ENCODE measurements at regions not wholly inside any gene's neighbourhood (a gene's known extent, or its start where the extent isn't known, plus 50 kb on each side); places are given as distances from the start of the nearest gene placed in this dataset.
"Not testable (repeated sequence)": the region's sequence is repeated elsewhere in the genome, so short reads cannot be mapped to it uniquely, and the experiment has no call there.

DNA sequence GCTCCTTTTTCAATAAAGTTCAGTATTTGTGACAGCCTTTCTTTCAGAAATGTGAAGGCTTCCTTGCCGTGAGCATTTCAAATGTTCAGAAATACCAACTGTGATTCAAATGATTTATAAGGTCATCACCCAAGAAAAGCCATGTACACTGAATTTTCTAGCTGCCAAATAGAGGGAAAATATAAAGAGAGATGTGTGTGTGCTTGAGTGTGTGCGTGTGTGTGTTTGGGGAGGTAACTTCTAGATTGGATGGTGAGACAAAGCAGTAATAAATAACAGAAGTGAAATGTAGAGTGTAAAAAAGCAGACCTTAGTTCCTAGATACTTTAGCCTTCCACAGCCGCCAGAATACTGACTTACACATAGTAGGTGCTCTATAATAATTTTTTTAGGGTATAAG lies 577.4 kb downstream of the TBL1XR1 start:
- no peak for DNase-seq

DNA sequence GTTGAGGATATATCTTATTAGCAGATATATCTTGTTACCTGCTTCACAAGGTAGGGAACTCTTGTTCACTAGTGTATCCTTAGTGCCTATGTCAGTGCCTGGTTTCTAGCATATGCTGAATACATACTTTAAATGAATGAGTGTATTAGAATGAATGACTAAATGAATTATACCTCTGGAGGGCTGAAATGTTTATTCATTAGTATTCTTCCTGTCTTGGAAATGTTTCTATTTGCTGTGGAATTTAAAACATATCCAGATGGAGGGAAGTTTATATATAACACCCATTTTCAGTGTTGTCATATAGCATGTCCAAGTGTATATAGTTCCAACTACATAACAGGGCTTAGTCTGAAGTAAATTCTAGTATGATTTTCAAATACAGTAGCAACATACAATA lies 581.5 kb downstream of the TBL1XR1 start:
- no peak for DNase-seq

DNA sequence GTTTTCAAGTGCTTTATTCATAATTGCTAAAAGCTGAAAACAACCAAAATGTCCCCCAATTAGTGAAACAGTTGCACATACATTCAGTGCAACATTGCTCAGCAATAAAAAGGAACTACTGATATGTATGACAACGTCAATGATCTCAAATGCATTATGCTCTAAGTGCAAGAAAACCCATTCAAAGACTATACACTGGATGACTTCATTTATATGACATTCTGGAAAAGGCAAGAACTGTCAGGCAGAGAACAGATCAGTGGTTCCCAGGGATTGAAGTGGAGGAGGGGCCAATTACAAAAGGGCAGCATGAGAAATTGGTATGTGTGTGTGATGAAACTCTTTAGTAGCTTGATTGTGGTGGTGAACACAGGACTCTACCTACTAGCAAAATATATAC lies 585.6 kb downstream of the TBL1XR1 start:
- DNase-seq = no peak

DNA sequence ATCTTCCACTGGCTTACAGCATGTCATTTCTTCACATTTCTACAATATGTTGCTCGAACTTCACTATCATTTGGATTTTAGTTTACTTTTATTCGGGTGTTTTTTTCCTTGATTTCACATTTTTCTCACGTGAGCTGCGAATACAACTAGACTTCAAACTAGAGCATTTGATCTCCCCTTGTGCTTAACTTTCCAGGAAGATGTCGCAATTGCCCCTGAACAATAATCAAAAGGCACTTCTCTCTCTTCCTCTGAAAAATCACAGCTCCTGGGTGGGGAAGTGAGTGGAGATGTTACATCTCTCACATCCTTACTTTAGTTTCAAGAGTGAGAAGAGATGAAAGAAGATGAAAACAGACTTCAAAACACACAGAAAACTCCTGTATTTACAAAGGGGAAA lies 587.9 kb downstream of the TBL1XR1 start:
- DNase-seq = no peak

DNA sequence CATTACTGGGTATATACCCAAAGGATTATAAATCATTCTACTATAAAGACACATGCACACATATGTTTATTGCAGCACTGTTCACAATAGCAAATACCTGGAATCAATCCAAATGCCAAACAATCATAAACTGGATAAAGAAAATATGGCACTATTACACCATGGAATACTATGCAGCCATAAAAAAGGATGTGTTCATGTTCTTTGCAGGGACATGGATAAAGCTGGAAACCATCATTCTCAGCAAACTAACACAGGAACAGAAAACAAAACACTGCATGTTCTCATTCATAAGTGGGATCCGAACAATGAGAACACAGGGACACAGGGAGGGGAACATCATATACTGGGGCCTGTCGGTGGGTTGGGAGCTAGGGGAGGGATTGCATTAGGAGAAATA lies 591.7 kb downstream of the TBL1XR1 start:
- DNase-seq = not testable (repeated sequence)

DNA sequence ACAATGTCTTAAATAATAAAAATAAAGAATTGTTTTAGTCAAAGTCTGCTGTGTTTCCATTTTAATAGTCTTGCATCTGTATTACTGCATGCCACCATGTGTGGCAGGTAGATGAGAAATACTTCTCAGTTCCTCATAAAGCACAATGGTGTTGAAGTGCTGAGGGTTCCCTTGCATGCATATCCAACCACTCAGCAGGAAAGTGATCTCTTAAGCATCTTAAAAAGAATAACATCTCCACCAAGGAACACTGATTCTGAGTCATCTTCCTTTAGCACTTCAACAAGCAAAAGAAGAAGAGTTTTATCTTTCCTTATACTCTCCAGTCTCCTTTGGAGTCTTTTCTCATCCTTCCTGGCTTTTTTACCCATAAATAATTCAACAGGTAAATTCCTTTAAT lies 602.0 kb downstream of the TBL1XR1 start:
- no peak for DNase-seq

DNA sequence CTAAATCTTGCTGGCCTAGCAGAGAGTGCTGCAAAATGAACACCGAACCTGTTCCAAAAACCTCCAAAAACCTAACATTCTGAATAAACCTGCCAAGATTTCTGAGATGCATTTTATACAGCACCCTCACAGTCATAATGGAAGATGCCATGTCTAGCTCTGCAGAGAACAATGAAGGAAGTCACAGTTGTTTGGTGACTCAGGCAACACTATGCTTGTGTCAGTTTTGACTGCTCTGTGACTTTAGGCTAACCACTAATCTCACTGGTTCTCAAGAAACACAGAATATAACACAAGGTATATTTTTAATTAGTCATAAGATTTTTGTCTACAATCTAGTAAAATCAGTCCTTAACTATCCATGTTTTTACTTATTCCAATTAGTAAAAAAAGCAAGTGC lies 606.6 kb downstream of the TBL1XR1 start:
- DNase-seq = no peak

DNA sequence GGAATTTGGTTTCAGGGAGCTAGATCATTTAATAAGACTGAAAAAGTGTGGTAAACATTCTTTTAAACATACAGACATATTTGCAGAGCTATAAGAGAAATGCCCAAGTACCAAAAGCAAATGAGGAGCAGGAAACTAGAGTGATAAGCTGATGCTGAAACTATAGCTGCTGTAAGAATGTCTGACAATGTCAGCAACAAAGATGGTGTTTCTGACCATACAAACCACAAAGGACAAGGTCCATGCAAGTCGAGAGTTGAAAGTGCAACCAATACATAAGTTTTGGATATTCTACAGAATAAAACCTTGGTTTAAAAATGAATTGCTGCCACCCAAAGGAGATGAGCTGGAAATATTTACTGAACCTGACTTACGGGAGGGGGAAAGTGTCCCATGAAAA lies 610.2 kb downstream of the TBL1XR1 start:
- no peak for DNase-seq

DNA sequence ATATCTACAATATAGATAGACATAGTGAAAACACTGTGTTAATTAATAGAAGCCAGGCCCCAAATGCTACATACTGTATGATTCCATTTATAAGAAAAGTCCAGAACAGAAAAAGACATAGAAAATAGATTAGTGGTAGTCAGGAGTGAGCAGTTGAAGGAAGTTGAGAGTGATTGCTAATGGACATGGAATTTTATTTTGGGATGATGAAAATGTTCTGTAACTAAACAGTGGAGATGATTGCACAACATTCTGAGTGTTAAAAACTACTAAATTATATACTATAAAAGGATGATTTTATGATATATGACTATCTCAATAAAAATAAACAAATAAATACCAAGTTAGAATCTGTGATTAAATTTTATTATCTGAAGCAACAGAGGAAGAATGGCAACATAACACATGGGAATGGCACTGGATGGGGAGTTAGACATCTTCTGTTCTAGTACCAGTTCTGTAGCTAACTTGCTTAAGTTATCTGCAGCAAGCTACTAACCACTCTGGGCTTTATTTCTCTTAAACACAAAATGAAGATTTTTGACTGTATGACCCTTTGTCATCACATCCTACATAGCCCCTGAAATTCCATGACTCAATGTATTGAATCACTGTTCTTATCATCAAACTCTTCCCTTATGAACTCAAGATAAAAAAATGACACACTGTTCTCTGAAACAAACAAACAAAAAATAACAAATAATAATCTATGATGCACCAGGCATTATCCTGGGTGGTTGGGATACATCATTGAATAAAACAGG lies 612.7 kb downstream of the TBL1XR1 start:
- no peak for DNase-seq

DNA sequence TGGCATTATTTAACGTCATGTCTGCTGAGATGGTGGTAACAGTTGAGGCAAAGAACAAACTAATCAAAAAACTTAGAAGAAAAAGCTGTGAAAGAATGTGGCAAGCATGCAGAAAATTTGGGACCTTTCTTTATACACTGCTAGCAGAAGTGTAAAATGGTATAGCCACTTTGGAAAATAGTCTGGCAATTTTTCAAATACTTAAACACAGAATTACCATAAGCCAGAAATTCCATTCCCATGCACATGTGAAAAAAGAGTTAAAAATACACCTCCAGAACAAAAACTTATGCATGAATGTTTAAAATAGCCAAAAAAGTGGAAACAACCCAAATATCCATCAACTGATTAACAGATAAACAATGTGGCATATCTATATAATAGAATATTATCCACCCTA lies 613.3 kb downstream of the TBL1XR1 start:
- DNase-seq = no peak

DNA sequence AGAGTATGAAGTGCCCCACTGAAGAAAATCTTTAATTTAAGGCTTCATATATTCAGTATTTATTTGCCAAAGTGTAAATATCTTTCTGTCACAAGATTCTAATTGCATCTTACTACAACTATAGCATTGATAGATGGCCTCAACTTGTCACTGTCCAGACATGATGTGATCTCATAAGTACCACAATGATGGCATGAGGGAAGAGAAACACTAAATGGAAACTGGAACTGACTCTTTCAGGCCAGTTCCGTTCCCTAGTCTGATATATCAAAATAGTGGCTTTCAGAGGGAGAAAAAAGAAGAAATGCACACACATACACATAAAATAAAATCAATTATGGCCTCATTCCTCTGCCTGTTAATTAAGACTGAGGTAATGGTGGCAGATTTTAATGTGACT lies 615.7 kb downstream of the TBL1XR1 start:
- no peak for DNase-seq

DNA sequence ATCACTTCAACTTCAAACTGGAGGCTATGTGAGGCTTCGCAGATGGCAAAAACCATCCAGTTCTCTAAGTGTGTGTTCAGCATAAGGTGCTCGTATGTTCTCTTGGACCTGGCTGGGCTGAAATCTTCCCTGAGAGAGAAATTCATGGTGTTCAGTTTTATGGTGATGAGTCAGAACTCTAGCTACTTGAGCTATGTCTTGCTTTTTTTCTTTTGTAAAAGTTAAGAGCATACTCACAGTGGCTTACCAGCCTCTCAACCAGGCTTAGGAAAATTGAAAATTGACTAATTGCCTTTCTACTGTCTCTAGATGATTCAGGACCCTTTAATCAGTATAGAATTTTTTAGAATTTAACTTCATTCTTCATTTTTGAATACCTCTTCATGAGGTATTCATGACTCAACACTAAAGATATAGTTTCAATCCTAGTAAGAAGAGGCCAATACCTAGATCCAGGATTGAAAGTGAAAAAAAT lies 617.5 kb downstream of the TBL1XR1 start:
- DNase-seq = no peak

DNA sequence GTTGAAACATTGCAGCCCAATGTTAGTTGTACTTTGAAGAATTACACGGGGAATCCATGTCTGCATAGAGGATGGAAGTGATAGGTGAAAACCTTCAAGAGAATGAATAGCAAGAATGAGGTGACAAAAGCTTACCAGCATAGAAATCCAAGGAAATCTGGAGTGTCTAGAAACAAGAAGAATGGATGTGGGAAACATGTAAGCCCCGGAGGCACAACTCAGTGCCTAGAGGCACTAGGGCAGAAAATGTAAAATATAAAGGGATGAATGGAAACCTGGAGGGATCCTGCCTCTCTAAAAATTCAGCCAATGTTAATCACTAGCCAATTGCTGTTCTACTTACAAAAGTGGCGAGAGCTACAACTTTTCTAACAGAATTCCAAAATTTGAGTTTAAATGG lies 619.0 kb downstream of the TBL1XR1 start:
- DNase-seq = no peak

DNA sequence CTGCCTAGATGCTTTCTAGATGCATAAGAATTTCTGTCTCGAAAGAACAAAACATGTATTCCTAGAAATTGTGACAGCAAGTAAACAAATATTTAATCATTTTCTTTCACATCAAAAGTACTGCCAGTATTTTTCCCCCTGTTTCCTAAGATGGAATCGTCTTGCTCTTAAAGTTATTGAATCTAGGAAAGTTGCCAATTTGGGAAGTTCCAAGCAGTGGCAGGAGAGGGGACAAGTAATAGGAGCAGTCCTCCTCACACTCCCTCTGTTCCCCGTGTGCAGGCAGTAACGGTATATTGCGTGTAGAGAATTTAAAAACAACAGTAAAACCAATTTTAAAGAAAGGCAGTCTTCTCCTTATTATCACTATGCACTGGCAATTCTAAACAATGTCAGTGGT lies 619.8 kb downstream of the TBL1XR1 start:
- no peak for DNase-seq

DNA sequence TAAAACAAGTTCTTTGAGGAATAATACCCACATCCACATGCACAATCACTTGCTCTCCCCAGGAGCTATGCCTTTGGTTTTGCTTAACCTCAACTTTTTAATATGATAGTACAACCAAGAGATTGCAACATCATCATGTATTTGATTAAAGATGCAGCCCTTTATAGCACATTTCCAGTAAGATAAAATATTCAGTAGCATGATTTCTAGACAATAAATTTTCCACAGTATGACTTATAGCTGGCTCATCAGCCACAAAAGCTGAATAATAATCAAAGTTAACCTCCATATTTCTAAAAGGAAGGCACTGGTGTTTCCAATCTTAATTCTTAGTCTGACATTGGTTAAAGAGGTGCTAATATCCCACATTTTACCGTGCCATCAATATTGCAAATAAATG lies 622.5 kb downstream of the TBL1XR1 start:
- no peak for DNase-seq

DNA sequence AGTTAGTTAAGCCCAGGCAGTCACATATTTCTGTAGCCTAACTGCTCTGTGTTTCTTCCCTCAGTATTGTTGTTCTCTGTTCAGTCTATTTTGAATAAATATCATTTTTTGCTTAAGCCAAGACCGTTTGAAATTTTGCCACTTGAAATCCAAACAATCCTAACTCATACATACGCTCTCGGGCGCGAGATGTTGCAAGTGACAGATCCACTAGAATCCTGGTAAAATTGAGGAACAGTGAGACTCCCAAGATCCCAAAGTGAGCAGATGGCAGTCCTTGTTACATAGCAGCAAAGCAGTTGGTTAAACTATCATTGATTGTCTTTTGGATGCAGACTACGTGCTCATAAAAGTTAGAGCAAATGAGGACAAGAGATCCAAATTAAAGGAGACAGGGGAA lies 625.4 kb downstream of the TBL1XR1 start:
- DNase-seq = no peak

DNA sequence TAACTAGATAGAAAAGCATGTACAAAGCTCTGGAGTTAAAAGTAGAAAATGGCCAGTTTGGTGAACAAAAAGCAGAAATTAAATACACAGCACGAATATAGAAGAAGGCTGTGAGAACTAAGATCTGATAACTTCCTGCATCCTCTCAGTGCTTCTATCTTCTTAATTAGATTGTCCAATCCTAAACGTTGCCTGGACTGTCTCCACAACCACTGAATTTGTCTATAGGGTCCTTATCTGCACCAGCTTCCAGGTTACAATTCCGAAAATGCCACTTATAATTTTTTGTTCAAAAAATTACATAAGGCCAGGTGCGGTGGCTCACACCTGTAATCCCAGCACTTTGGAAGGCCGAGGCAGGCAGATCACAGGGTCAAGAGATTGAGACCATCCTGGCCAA lies 626.3 kb downstream of the TBL1XR1 start:
- DNase-seq = no peak

DNA sequence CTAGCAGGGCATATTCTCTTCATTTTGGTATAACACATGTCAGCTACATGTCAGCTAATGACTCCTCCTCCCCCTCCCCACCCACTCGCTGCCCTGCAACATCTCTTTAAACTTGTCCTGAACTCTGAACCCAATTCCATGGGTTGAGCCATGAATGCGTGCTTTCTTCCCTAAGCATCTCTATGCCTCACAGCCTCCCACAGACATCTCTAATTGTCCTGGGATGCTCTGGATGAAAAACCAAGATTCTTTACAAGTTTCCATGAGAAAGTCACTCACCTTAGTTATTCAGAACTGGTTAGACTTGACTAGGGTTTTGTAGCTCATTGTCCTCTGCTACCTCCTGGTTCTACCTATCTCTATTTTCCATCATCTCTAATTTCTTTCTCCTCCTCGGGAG lies 629.1 kb downstream of the TBL1XR1 start:
- no peak for DNase-seq

DNA sequence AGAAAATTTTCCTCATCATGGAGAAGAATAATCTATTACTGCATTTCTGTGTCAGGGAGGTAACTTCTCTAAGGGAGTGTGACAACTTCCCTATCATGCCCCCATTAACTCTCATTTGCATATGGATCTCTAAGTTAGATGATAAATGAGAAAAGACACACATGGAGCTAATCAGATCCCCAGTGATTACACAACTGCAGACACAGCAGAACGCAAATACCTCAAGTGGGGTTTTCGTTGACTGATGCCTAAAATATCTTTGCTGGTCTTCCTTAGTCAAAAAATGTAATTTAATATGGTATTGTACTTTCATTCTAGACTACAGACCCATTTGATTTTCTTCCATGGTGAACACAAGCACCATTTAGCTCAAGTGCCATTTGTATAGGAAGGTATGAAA lies 630.5 kb downstream of the TBL1XR1 start:
- DNase-seq = no peak

DNA sequence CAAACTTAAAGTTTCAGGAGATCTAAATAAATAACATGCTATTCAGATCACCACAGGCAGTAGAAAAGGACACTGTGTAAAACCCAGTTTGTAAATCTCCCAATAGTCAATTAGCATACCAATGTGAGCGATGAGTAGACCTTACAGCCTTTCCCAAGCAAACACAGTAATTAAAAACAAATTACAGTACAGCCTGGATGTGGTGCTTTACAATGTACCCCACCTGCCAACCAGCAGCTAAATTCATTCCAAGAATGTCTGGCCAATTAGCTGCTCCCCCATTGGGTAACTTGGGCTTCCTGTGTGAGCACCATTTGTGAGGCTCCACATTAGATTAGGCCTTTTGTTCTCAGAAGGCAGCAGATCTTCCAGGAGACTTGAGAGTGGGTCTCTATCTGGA lies 635.0 kb downstream of the TBL1XR1 start:
- DNase-seq = no peak

DNA sequence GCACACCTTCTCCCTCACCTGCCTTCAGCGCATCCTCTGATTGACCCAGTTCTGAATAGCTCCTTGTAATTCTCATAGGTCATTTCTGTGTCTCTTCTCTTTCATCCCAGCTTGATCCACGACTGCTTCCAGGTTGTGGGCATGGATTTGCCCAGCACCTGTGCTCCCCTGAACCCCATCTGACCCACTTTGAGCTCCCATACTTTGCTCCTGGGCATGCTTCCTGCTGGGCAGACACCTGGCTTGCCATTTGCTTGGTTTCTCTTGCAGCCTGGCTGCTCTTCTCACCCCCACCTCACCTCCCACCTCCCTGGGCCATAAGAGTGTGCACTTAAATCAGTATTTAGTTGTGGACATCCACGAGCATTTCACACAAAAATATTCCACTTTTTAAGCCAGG lies 635.5 kb downstream of the TBL1XR1 start:
- no peak for DNase-seq

DNA sequence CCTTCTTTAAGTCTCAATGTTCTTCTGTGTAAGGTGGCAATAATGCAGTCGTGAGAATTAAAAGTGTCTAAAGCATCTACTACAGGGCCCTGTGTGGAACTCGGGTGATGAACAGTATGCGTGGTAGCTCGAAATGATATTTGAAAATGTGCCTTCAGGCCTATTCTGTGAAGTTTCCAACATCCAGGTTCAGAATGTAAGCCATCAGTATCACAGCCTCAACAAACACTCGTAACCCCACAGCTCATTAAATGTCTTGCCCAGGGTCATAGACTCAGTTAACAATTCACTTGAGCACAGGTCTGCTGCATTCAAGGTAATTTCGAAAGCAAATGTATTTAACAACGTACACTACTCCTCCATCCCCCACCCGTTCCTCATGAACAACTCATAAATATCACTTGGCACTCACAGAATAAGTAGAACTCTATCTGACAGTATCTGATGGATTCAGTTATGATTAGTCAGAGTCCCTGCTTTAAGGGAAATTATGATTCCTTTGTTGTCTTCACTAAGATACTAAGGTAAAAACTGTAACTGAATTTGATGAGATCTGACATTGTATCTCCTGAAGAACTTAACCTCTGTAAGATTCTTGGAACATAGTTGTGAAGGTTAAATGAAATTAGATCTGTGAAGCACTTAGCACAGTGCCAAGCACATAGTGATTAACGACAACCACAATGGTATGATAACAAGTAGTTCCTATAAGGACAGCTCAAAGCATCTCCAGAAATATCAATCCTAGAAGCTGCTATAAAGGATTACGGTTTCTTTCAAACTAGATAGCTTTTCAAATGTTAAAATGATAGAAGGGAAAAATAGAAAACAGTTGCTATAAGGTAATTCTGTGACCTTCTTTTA lies 642.3 kb downstream of the TBL1XR1 start:
- DNase-seq = no peak

DNA sequence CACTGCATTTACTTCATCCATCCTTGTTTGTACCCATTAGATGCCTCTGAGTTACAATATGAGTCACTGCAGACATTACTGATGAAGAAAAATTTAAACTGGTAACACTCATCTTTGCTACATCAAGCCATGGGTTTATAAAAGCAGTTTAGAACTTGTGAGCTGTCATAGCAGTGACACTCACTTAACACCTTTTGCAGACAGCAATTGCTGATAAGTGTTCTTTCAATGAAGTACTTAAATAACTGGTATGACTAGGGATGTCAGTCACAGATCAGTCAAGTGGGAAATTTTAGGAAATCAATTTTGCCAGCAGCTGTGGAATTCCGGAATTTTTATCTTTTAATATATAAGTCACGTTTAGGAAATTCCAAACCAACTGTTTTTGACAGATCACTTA lies 643.0 kb downstream of the TBL1XR1 start:
- no peak for DNase-seq

DNA sequence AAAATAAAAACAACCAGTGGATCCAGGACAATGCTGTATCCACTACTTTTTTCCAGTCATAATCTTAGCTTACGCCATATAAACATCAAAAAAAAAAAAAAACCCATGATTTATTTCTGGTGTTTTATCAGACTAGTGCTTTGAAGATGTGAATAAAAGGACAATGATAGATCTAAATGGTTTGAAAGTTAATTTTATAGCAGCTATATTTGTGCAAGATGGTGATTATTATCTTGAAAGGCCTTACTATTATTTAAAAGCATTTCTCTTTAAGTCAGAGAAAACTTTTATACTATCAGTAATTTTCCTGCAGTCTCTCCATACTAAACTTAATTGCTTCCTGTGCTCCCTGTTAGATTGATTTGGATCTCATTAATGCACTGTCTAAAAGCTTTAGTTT lies 670.3 kb downstream of the TBL1XR1 start:
- DNase-seq = no peak
